ENCODE measurements at regions not wholly inside any gene's neighbourhood (a gene's known extent, or its start where the extent isn't known, plus 50 kb on each side); places are given as distances from the start of the nearest gene placed in this dataset.

DNA sequence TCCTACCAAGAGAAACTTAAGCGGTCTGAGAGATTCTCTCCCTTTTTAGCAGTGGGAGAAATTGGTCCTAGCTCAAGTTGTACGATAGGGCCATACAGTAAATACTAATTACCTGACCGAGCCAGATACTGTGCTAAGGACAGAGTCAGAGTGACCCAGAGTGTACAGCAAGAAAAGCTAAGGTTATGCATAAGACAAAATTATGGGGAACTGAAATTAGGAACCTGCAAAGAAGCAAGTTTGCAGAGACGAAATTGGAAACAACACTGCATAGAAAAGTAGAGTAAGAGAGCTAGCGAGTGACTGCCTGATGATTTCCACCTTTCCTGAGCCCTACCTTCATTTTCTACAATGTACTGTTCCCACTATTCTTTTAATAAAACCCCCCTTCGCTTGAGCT lies 278.1 kb downstream of the NKX6-1 start:
- Histone ChIP-seq H3K27me3 (ENCODE audit: control insufficient read depth in 4 of 4, insufficient read depth in 4 of 4, low read length in 3 of 4) (no peaks in the 10 kb centered on the region), H3K27ac (ENCODE audit: low read depth in 1 of 2, low read length in 2 of 2) (no peak overlapping the region), H3K9ac (ENCODE audit: low read depth in 1 of 2, low read length in 2 of 2) (no peak overlapping the region), H3K4me3 (ENCODE audit: low read depth in 1 of 3, low read length in 3 of 3) (no peak overlapping the region), H3K36me3 (ENCODE audit: control insufficient read depth in 4 of 4, insufficient read depth in 3 of 4, low read depth in 1 of 4, low read length in 3 of 4) (no peaks in the 10 kb centered on the region), H3K4me1 (ENCODE audit: control insufficient read depth in 4 of 4, insufficient read depth in 4 of 4, low read length in 3 of 4) (no peaks in the 10 kb centered on the region), H3K9me3 (ENCODE audit: control insufficient read depth in 4 of 4, low read length in 3 of 4) (no peaks in the 10 kb centered on the region)
- TF ChIP-seq JUND (IDR thresholded peaks at IDR 0.05) (no peak), HNF4G (IDR thresholded peaks at IDR 0.05) (no peak), TAF1 (conservative IDR thresholded peaks at IDR 0.05) (no peak), HNF4A (conservative IDR thresholded peaks at IDR 0.05) (no peak), NR2F2 (IDR thresholded peaks at IDR 0.05) (no peak), EGR1 (IDR thresholded peaks at IDR 0.05; ENCODE audit: low read depth in 2 of 2) (no peak)
- TF ChIP-seq, protein P1, sequence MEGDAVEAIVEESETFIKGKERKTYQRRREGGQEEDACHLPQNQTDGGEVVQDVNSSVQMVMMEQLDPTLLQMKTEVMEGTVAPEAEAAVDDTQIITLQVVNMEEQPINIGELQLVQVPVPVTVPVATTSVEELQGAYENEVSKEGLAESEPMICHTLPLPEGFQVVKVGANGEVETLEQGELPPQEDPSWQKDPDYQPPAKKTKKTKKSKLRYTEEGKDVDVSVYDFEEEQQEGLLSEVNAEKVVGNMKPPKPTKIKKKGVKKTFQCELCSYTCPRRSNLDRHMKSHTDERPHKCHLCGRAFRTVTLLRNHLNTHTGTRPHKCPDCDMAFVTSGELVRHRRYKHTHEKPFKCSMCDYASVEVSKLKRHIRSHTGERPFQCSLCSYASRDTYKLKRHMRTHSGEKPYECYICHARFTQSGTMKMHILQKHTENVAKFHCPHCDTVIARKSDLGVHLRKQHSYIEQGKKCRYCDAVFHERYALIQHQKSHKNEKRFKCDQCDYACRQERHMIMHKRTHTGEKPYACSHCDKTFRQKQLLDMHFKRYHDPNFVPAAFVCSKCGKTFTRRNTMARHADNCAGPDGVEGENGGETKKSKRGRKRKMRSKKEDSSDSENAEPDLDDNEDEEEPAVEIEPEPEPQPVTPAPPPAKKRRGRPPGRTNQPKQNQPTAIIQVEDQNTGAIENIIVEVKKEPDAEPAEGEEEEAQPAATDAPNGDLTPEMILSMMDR (IDR thresholded peaks at IDR 0.05; ENCODE audit: low read depth, low read length, missing input control), result no peak
- TF ChIP-seq, protein P2, sequence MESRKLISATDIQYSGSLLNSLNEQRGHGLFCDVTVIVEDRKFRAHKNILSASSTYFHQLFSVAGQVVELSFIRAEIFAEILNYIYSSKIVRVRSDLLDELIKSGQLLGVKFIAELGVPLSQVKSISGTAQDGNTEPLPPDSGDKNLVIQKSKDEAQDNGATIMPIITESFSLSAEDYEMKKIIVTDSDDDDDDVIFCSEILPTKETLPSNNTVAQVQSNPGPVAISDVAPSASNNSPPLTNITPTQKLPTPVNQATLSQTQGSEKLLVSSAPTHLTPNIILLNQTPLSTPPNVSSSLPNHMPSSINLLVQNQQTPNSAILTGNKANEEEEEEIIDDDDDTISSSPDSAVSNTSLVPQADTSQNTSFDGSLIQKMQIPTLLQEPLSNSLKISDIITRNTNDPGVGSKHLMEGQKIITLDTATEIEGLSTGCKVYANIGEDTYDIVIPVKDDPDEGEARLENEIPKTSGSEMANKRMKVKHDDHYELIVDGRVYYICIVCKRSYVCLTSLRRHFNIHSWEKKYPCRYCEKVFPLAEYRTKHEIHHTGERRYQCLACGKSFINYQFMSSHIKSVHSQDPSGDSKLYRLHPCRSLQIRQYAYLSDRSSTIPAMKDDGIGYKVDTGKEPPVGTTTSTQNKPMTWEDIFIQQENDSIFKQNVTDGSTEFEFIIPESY (IDR thresholded peaks at IDR 0.05), result no peak
- TF ChIP-seq, protein P3, sequence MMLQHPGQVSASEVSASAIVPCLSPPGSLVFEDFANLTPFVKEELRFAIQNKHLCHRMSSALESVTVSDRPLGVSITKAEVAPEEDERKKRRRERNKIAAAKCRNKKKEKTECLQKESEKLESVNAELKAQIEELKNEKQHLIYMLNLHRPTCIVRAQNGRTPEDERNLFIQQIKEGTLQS (IDR thresholded peaks at IDR 0.05), result no peak
- TF ChIP-seq, protein P4, sequence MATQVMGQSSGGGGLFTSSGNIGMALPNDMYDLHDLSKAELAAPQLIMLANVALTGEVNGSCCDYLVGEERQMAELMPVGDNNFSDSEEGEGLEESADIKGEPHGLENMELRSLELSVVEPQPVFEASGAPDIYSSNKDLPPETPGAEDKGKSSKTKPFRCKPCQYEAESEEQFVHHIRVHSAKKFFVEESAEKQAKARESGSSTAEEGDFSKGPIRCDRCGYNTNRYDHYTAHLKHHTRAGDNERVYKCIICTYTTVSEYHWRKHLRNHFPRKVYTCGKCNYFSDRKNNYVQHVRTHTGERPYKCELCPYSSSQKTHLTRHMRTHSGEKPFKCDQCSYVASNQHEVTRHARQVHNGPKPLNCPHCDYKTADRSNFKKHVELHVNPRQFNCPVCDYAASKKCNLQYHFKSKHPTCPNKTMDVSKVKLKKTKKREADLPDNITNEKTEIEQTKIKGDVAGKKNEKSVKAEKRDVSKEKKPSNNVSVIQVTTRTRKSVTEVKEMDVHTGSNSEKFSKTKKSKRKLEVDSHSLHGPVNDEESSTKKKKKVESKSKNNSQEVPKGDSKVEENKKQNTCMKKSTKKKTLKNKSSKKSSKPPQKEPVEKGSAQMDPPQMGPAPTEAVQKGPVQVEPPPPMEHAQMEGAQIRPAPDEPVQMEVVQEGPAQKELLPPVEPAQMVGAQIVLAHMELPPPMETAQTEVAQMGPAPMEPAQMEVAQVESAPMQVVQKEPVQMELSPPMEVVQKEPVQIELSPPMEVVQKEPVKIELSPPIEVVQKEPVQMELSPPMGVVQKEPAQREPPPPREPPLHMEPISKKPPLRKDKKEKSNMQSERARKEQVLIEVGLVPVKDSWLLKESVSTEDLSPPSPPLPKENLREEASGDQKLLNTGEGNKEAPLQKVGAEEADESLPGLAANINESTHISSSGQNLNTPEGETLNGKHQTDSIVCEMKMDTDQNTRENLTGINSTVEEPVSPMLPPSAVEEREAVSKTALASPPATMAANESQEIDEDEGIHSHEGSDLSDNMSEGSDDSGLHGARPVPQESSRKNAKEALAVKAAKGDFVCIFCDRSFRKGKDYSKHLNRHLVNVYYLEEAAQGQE (IDR thresholded peaks at IDR 0.05), result no peak
- TF ChIP-seq, protein P5, sequence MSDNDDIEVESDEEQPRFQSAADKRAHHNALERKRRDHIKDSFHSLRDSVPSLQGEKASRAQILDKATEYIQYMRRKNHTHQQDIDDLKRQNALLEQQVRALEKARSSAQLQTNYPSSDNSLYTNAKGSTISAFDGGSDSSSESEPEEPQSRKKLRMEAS (IDR thresholded peaks at IDR 0.05), result no peak
- 83% methylated on average over 6 of the region's 6 CpGs for WGBS
- DNase-seq (ENCODE audit: low spot score), result no peak

DNA sequence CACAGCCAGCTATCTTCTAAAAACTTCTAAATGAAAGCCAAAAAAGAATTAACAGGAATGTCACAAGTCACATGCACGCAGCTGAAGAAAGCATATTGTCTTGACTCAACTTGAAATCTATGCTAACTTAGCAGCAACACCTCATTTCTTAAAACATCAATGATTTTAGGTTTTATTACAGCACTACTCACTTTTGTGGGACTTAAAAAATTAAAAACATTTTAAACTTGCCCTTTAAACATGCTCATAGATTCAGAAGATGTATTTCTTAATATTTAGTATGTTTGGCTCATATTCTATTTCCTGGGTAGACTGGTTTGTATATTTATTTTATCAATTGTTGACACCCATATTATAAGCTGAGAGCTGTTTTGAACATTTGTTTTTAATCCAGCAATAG lies 279.4 kb downstream of the NKX6-1 start:
- 76% methylated on average over 1 of the region's 1 CpG for WGBS
- DNase-seq (ENCODE audit: low spot score), result no peak
- no peak for TF ChIP-seq HNF4G (IDR thresholded peaks at IDR 0.05)
- TF ChIP-seq, protein P4 (IDR thresholded peaks at IDR 0.05), result no peak
- TF ChIP-seq RXRA (IDR thresholded peaks at IDR 0.05), result no peak
- TF ChIP-seq, protein P2 (IDR thresholded peaks at IDR 0.05), result no peak
- TF ChIP-seq NR2F2 (IDR thresholded peaks at IDR 0.05), result no peak
- no peak for TF ChIP-seq FOXA2 (IDR thresholded peaks at IDR 0.05)
- TF ChIP-seq HNF4A (conservative IDR thresholded peaks at IDR 0.05), result no peak
- TF ChIP-seq SP1 (IDR thresholded peaks at IDR 0.05), result no peak
- no peak for TF ChIP-seq JUND (IDR thresholded peaks at IDR 0.05)
- Histone ChIP-seq H3K36me3 (ENCODE audit: control insufficient read depth in 4 of 4, insufficient read depth in 3 of 4, low read depth in 1 of 4, low read length in 3 of 4) (no peaks in the 10 kb centered on the region), H3K4me3 (ENCODE audit: low read depth in 1 of 3, low read length in 3 of 3) (no peak overlapping the region), H3K4me1 (ENCODE audit: control insufficient read depth in 4 of 4, insufficient read depth in 4 of 4, low read length in 3 of 4) (no peaks in the 10 kb centered on the region), H3K27ac (ENCODE audit: low read depth in 1 of 2, low read length in 2 of 2) (no peak overlapping the region), H3K9me3 (ENCODE audit: control insufficient read depth in 4 of 4, low read length in 3 of 4) (no peaks in the 10 kb centered on the region), H3K9ac (ENCODE audit: low read depth in 1 of 2, low read length in 2 of 2) (no peak overlapping the region), H3K27me3 (ENCODE audit: control insufficient read depth in 4 of 4, insufficient read depth in 4 of 4, low read length in 3 of 4) (peaks cover 0 to 2% (median 0%) of the 10 kb centered on the region in 4 donors)
